Transverse colon (tissue), 4 donors: ENCODE measurements at regions not wholly inside any gene's neighbourhood (a gene's known extent, or its start where the extent isn't known, plus 50 kb on each side); places are given as distances from the start of the nearest gene placed in this dataset.

Source experiments
- DNase-seq: peaks from one replicate; pipeline ENCODE4 v3.0.0-alpha.2; 2019
- H3K27ac ChIP-seq, 4 donors: fragments of 200-600 bp; sonication (generic); 2 replicates each; pipeline ENCODE4 v1.5.1; 2016 to 2018; ENCODE audit warnings: inconsistent platforms in 4 of 4
- H3K27me3 ChIP-seq: fragments of 200-600 bp; sonication (generic); 2 replicates; pipeline ENCODE4 v1.5.1; 2017; ENCODE audit warnings: inconsistent platforms
- H3K36me3 ChIP-seq, 4 donors: fragments of 200-600 bp; sonication (generic); 2 replicates each; pipeline ENCODE4 v1.5.1; 2017 to 2019; ENCODE audit warnings: inconsistent platforms in 4 of 4
- H3K4me1 ChIP-seq, 4 donors: fragments of 200-600 bp; sonication (generic); 2 replicates each; pipeline ENCODE4 v1.5.1; 2017 to 2020; ENCODE audit warnings: inconsistent platforms in 4 of 4
- H3K4me3 ChIP-seq, 4 donors: fragments of 200-600 bp; sonication (generic); 1 replicate in 1 of 4; 2 replicates in 3 of 4; pipeline versions ENCODE4 v1.5.1 to v1.6.1; 2017 to 2019; ENCODE audit warnings: inconsistent platforms in 4 of 4
- H3K9me3 ChIP-seq, 2 donors: fragments of 200-600 bp; sonication (generic); 2 replicates each; pipeline ENCODE4 v1.5.1; 2017 to 2019; ENCODE audit warnings: inconsistent platforms in 2 of 2
- CTCF ChIP-seq, 5 experiments: fragments of 200-600 bp in 3 of 5; fragments of 450-650 bp in 2 of 5; sonication (generic) in 3 of 5; IDR thresholded peaks; 1 replicate in 2 of 5; 2 replicates in 3 of 5; pipeline ENCODE4 v1.5.1; 2016 to 2017; ENCODE audit warnings: antibody characterized with exemption in 5 of 5, inconsistent platforms in 3 of 5, mild to moderate bottlenecking in 2 of 5, moderate library complexity in 1 of 5
- EP300 ChIP-seq: sonication (generic); formaldehyde crosslinking; IDR thresholded peaks from one replicate; pipeline ENCODE4 v1.6.1; 2017; ENCODE audit warnings: antibody characterized with exemption, low read depth
- POLR2A ChIP-seq: fragments of 450-650 bp; IDR thresholded peaks from one replicate; pipeline ENCODE4 v1.6.1; 2016; ENCODE audit warnings: antibody characterized with exemption, mild to moderate bottlenecking, moderate library complexity
- POLR2AphosphoS5 ChIP-seq, 3 donors: sonication (generic); formaldehyde crosslinking; IDR thresholded peaks; one replicate each; pipeline ENCODE4 v1.6.1; 2016; ENCODE audit warnings: antibody characterized with exemption in 3 of 3
- WGBS, 2 donors: methylation state at CpG; one replicate each; pipeline ENCODE4 v1.1.5; 2018; ENCODE audit warnings: low coverage in 1 of 2; 5-methylcytosine and 5-hydroxymethylcytosine counted together
- in situ Hi-C, 4 donors: fragments of 200-750 bp; cut with MboI; loops; one replicate each; pipeline versions ENCODE4 v1.15.0 to v1.15.1; 2017; ENCODE audit warnings: low sequenced_read_pairs in 3 of 4, low pct_ligation_motif_present in 1 of 4, low pct_unique_long_range_greater_than_20kb in 1 of 4
- intact Hi-C: fragments of 100-400 bp; cut with DNase I; formaldehyde crosslinking; loops from one replicate; pipeline ENCODE4 v1.15.1; 2023; ENCODE audit warnings: low total_unique reads

GRCh38 chr17:69762766-69763165 lies 312.3 kb upstream of the KCNJ16 start:
- no peak for DNase-seq
- TF ChIP-seq EP300: no peak
- Histone ChIP-seq H3K36me3 (no peaks in the 10 kb centered on the region), H3K27ac (no peak overlapping the region), H3K27me3 (no peaks in the 10 kb centered on the region), H3K9me3 (no peaks in the 10 kb centered on the region), H3K4me1 (no peaks in the 10 kb centered on the region), H3K4me3 (no peak overlapping the region)
- 91 to 94% methylated on average over 2 of the region's 2 CpGs for WGBS, 2 donors
- in situ Hi-C loops (no loop called here), intact Hi-C loops (no loop called here)

GRCh38 chr17:69763503-69763902 lies 311.5 kb upstream of the KCNJ16 start:
- TF ChIP-seq CTCF (IDR thresholded peaks at IDR 0.05) (no peak), POLR2A (no peak), POLR2AphosphoS5 (IDR thresholded peaks at IDR 0.05) (no peak), EP300 (no peak)
- Histone ChIP-seq H3K36me3 (no peaks in the 10 kb centered on the region), H3K27me3 (no peaks in the 10 kb centered on the region), H3K4me3 (no peak overlapping the region), H3K9me3 (no peaks in the 10 kb centered on the region), H3K4me1 (no peaks in the 10 kb centered on the region), H3K27ac (no peak overlapping the region)
- DNase-seq: no peak
- in situ Hi-C loops: no loop called here
- intact Hi-C loops: no loop called here
- 86 to 89% methylated on average over 1 to 3 of the region's 3 CpGs for WGBS, 2 donors

- intact Hi-C loops: no loop called here
These were observed 310.9 kb upstream of the KCNJ16 start for GRCh38 chr17:69764146-69764545.

GRCh38 chr17:69769050-69769449 lies 306.0 kb upstream of the KCNJ16 start:
- TF ChIP-seq POLR2AphosphoS5 (IDR thresholded peaks at IDR 0.05) (no peak), POLR2A (no peak)
- DNase-seq: no peak
- no peaks in the 10 kb centered on the region for H3K9me3 ChIP-seq
- no peaks in the 10 kb centered on the region for H3K4me1 ChIP-seq
- peaks cover 7% of the 10 kb centered on the region for H3K27me3 ChIP-seq
- no peaks in the 10 kb centered on the region for H3K36me3 ChIP-seq
- intact Hi-C loops: no loop called here
- no peak overlapping the region for H3K27ac ChIP-seq
- WGBS, 2 donors: 85 to 87% methylated on average over 4 of the region's 4 CpGs
- no peak overlapping the region for H3K4me3 ChIP-seq
- in situ Hi-C loops: no loop called here

More at GRCh38 chr17:69764146-69764545, 310.9 kb upstream of the KCNJ16 start:
- TF ChIP-seq CTCF (IDR thresholded peaks at IDR 0.05): no peak
- TF ChIP-seq POLR2A: no peak
- TF ChIP-seq POLR2AphosphoS5 (IDR thresholded peaks at IDR 0.05): no peak
- TF ChIP-seq EP300: no peak
- DNase-seq: no peak
- in situ Hi-C loops: no loop called here
- Histone ChIP-seq H3K9me3 (no peaks in the 10 kb centered on the region), H3K4me1 (no peaks in the 10 kb centered on the region), H3K36me3 (no peaks in the 10 kb centered on the region), H3K27me3 (no peaks in the 10 kb centered on the region), H3K27ac (no peak overlapping the region), H3K4me3 (no peak overlapping the region)
- WGBS, 2 donors: 60 to 65% methylated on average over 1 of the region's 1 CpG

GRCh38 chr17:69773081-69773480 lies 301.9 kb upstream of the KCNJ16 start:
- Histone ChIP-seq H3K36me3 (no peaks in the 10 kb centered on the region), H3K27me3 (peaks cover 7% of the 10 kb centered on the region), H3K4me1 (no peaks in the 10 kb centered on the region), H3K4me3 (no peak overlapping the region), H3K27ac (no peak overlapping the region), H3K9me3 (no peaks in the 10 kb centered on the region)
- in situ Hi-C loops (no loop called here), intact Hi-C loops (no loop called here)
- DNase-seq: no peak
- WGBS, 2 donors: 78 to 85% methylated on average over 3 of the region's 3 CpGs
- no peak for TF ChIP-seq CTCF (IDR thresholded peaks at IDR 0.05)
- no peak for TF ChIP-seq POLR2A
- no peak for TF ChIP-seq POLR2AphosphoS5 (IDR thresholded peaks at IDR 0.05)
- TF ChIP-seq EP300: no peak
